ENCODE measurements at regions not wholly inside any gene's neighbourhood (a gene's known extent, or its start where the extent isn't known, plus 50 kb on each side); places are given as distances from the start of the nearest gene placed in this dataset.

DNA sequence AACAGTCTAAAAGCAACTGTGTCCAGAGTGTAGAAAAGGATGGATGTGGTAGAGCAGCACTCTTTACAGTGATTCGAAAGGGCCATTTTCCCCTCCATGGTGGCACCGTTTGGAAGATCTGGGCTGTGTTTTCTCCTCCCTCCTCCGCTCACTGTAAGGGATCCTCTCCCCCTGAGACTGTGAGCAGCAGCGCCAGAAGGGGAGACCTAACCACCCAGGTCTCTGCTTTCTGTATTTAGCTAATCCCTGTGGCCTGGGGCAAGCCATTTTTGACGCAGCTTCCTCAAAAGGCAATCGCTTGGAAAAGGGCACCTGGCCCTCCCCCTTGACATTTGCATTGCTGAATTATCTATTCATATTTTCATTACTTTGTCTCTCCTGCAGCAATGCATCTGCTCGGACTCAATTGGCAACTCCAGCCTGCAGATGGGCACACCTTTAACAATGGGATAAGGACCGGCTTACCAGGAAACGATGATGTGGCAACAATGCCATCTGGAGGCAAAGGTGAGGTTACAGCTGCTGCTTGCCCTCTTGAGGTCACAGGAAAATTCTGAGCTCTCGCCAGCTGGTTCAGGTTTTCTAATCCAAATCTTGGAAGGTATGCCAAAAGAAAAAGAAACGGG lies 244.3 kb upstream of the WWC1 start:
- H3K9me3 Mint-ChIP-seq, result peaks cover 0 to under 1% (median 0%) of the 10 kb centered on the region in 6 donors
- no peak overlapping the region for H3K27ac Mint-ChIP-seq
- H3K36me3 Mint-ChIP-seq, result no peaks in the 10 kb centered on the region
- DNase-seq, result no peak
- H3K27me3 Mint-ChIP-seq (ENCODE audit: low read depth in 3 of 3), result peaks cover 0 to 2% (median 2%) of the 10 kb centered on the region in 3 donors
- no peaks in the 10 kb centered on the region for H3K4me1 Mint-ChIP-seq
- no peak overlapping the region for H3K4me3 Mint-ChIP-seq

- Mint-ChIP-seq H3K27ac (no peak overlapping the region), H3K4me1 (no peaks in the 10 kb centered on the region), H3K27me3 (ENCODE audit: low read depth in 3 of 3) (peaks cover 0 to 4% (median 2%) of the 10 kb centered on the region in 3 donors), H3K9me3 (peaks cover 0 to 1% (median 0%) of the 10 kb centered on the region in 6 donors), H3K4me3 (no peak overlapping the region), H3K36me3 (no peaks in the 10 kb centered on the region)
- DNase-seq, result no peak
These were observed 243.8 kb upstream of the WWC1 start for GRCh38 chr5:168047669-168048111.

DNA sequence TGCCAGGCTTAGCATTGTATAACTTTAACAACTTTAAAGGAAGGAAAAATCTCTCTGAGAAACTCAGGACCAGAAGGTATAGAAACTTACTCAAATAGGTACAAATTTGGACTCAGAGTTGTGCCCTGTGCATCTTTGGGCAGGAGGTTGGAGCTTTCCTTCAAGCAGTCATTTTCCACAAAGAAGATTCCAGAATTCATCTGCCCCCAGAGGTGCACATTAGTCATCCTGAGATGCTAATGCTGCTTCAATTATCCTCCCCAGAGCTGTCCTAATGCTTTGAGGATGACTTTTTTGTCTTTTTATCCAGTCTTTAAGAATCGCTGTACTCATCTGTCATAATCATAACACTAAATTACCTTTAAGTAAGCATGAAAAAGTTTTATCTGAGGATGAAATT lies 243.0 kb upstream of the WWC1 start:
- Mint-ChIP-seq H3K9me3 (peaks cover 0 to 1% (median 0%) of the 10 kb centered on the region in 6 donors), H3K27me3 (ENCODE audit: low read depth in 3 of 3) (peaks cover 0 to 4% (median 2%) of the 10 kb centered on the region in 3 donors), H3K36me3 (no peaks in the 10 kb centered on the region), H3K4me1 (no peaks in the 10 kb centered on the region), H3K27ac (no peak overlapping the region), H3K4me3 (no peak overlapping the region)
- DNase-seq, result no peak

DNA sequence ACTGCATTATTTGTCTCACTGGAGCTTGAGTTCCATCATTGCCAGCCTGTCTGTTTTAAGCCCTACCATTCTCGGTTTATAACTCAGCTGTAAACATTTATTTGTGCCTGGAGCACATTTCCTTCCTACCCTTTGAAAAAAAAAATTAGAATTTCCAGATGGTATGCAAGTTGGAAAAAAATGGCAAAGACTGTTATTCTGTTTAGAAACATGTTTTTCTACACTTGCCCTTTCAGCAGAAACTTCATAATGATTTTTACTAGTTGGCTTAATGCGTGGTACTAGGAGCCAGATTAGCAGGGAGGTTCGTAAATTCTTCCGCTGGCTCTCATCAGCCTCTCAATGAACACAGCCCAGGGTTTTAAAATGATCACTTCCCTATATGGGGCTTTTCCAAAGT lies 238.8 kb upstream of the WWC1 start:
- no peaks in the 10 kb centered on the region for H3K36me3 Mint-ChIP-seq
- no peak overlapping the region for H3K27ac Mint-ChIP-seq
- H3K27me3 Mint-ChIP-seq (ENCODE audit: low read depth in 3 of 3), result peaks cover 0 to 4% (median 2%) of the 10 kb centered on the region in 3 donors
- DNase-seq, result no peak
- H3K9me3 Mint-ChIP-seq, result peaks cover 0 to 1% (median 0%) of the 10 kb centered on the region in 6 donors
- no peaks in the 10 kb centered on the region for H3K4me1 Mint-ChIP-seq
- no peak overlapping the region for H3K4me3 Mint-ChIP-seq

- no peak overlapping the region for H3K4me3 Mint-ChIP-seq
- no peaks in the 10 kb centered on the region for H3K36me3 Mint-ChIP-seq
- DNase-seq, result no peak
- H3K27ac Mint-ChIP-seq, result no peak overlapping the region
- H3K27me3 Mint-ChIP-seq (ENCODE audit: low read depth in 3 of 3), result peaks cover 0 to 2% (median 2%) of the 10 kb centered on the region in 3 donors
- H3K9me3 Mint-ChIP-seq, result peaks cover 0 to 1% (median 0%) of the 10 kb centered on the region in 6 donors
- no peaks in the 10 kb centered on the region for H3K4me1 Mint-ChIP-seq
These were observed 237.4 kb upstream of the WWC1 start for GRCh38 chr5:168054091-168054490.

DNA sequence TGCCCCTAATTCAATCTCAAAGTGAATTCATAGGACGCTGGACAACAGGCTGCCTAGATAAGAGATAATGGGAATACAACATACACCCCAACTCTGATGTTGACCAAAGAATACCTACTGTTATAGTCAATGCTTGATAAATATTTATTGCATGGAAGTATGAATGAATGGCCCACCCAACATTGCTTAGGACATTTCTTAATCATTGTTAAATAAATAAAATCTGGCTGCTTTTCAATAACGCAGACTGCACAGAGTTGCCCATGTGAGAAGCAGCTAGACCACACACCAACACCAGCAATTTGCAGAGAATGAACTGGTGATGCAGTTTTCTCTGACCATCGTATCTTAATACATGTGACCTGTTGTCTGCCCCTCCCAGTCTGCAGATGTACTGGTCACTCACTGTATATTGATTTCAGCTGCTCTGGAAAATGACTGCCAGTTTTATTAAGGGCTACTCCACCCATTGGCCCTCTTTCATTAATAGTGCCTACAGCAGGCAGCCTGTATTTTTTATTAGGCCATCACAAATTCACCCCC lies 236.2 kb upstream of the WWC1 start:
- no peak for DNase-seq
- Mint-ChIP-seq H3K27me3 (ENCODE audit: low read depth in 3 of 3) (peaks cover 0 to 2% (median 0%) of the 10 kb centered on the region in 3 donors), H3K4me3 (no peak overlapping the region), H3K27ac (no peak overlapping the region), H3K36me3 (no peaks in the 10 kb centered on the region), H3K9me3 (peaks cover 0 to 1% (median 0%) of the 10 kb centered on the region in 6 donors), H3K4me1 (no peaks in the 10 kb centered on the region)

GRCh38 chr5:168055961-168056360 lies 235.5 kb upstream of the WWC1 start:
- Mint-ChIP-seq H3K9me3 (peaks cover 0 to 1% (median 0%) of the 10 kb centered on the region in 6 donors), H3K36me3 (no peaks in the 10 kb centered on the region), H3K27me3 (ENCODE audit: low read depth in 3 of 3) (peaks cover 0 to 2% (median 0%) of the 10 kb centered on the region in 3 donors), H3K27ac (no peak overlapping the region), H3K4me1 (no peaks in the 10 kb centered on the region), H3K4me3 (no peak overlapping the region)
- no peak for DNase-seq

- DNase-seq, result no peak
- Mint-ChIP-seq H3K4me3 (no peak overlapping the region), H3K27me3 (ENCODE audit: low read depth in 3 of 3) (peaks cover 0 to 6% (median 0%) of the 10 kb centered on the region in 3 donors), H3K27ac (no peak overlapping the region), H3K9me3 (peaks cover 0 to 1% (median 0%) of the 10 kb centered on the region in 6 donors), H3K4me1 (no peaks in the 10 kb centered on the region), H3K36me3 (no peaks in the 10 kb centered on the region)
These were observed 234.8 kb upstream of the WWC1 start for GRCh38 chr5:168056499-168057182.

GRCh38 chr5:168057905-168058304 lies 233.5 kb upstream of the WWC1 start:
- H3K9me3 Mint-ChIP-seq, result no peaks in the 10 kb centered on the region
- no peak overlapping the region for H3K27ac Mint-ChIP-seq

DNA sequence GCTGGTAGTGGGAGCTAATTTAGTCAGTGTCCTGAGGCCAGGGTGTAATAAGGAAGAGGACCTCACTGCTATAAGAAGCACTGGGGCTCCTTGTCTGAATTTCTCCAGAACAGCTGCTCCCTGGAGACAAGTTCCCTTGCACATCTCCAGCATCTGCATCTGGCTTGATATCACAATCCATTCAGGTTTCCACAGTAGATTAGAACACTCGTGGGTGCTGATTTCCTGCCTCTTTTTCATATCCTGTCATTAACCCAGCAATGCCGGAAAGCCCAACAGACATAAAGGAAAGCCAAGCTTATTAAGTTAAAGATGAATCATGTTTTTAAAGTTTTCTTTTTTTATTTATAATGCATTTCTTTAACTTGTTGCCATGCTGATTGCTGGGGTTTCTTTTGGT lies 232.3 kb upstream of the WWC1 start:
- Mint-ChIP-seq H3K27me3 (ENCODE audit: low read depth in 3 of 3) (peaks cover 0 to 4% (median 0%) of the 10 kb centered on the region in 3 donors), H3K4me1 (no peaks in the 10 kb centered on the region), H3K9me3 (no peaks in the 10 kb centered on the region), H3K27ac (no peak overlapping the region), H3K36me3 (no peaks in the 10 kb centered on the region), H3K4me3 (no peak overlapping the region)
- no peak for DNase-seq

More at GRCh38 chr5:168057905-168058304, 233.5 kb upstream of the WWC1 start:
- Mint-ChIP-seq H3K4me1 (no peaks in the 10 kb centered on the region), H3K36me3 (no peaks in the 10 kb centered on the region), H3K4me3 (no peak overlapping the region), H3K27me3 (ENCODE audit: low read depth in 3 of 3) (peaks cover 0 to 4% (median 0%) of the 10 kb centered on the region in 3 donors)
- no peak for DNase-seq

- Mint-ChIP-seq H3K27ac (no peak overlapping the region), H3K4me3 (no peak overlapping the region), H3K36me3 (no peaks in the 10 kb centered on the region), H3K9me3 (no peaks in the 10 kb centered on the region), H3K27me3 (ENCODE audit: low read depth in 3 of 3) (peaks cover 0 to 4% (median 0%) of the 10 kb centered on the region in 3 donors), H3K4me1 (no peaks in the 10 kb centered on the region)
- DNase-seq, result no peak
These were observed 229.2 kb upstream of the WWC1 start for GRCh38 chr5:168062239-168062638.

DNA sequence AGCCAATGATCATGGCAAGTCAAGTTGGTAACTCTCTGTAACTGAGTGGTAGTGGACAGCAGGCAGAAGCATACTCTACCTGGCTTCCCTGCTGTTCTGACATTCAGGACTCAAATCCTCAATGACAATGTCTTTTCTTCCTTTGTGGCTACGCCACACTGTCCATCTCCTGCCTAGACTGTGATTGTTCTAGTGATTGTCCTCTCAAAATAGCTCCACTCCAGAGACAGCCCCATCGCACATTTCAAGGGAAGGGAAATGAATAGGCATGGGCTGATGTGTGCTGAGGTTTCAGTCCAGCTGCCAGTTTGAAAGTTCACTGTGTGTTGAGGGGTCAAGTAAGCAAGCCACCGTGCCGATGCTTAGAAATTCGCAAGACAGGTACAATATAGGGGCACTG lies 227.0 kb upstream of the WWC1 start:
- Mint-ChIP-seq H3K27ac (no peak overlapping the region), H3K36me3 (no peaks in the 10 kb centered on the region), H3K4me3 (no peak overlapping the region), H3K27me3 (ENCODE audit: low read depth in 3 of 3) (peaks cover 0 to 4% (median 0%) of the 10 kb centered on the region in 3 donors), H3K9me3 (peaks cover 0 to under 1% (median 0%) of the 10 kb centered on the region in 6 donors), H3K4me1 (no peaks in the 10 kb centered on the region)
- no peak for DNase-seq

DNA sequence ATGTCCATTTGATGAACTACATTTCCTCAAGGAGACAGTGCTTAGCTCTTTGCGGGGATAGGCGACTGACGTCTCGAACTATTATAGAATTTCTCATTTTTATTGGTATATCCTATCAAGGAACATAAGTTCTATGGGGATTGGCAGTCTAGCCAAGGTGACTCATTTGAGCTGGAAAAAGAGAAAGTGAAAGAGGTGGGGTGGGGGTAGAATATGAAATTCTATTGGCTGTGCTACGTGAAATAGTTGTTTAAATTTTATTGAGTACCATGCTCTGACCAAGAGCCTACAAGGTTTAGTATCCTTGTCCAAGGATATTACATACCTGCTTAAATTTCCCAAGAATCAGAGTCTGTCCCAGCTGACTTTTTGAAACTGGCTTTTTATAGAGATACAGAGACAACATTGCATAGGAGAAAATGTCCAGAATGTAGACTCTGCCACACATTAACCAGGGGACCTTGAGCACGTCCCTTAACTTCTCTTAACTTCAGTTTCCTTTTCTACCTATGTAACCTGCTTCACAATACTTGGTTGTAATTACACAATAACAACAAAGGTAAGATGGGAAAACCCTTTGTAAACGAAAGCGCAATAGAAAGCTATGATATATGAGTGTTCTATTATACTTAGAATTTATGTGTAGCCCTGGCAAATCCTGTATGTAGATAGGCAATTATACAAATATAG lies 226.4 kb upstream of the WWC1 start:
- no peaks in the 10 kb centered on the region for H3K4me1 Mint-ChIP-seq

More for the DNA sequence above, 226.4 kb upstream of the WWC1 start:
- Mint-ChIP-seq H3K27ac (no peak overlapping the region), H3K27me3 (ENCODE audit: low read depth in 3 of 3) (peaks cover 0 to 4% (median 0%) of the 10 kb centered on the region in 3 donors), H3K9me3 (peaks cover 0 to 3% (median 0%) of the 10 kb centered on the region in 6 donors), H3K4me3 (no peak overlapping the region), H3K36me3 (no peaks in the 10 kb centered on the region)
- no peak for DNase-seq
